RKO (cell line): ENCODE measurements at regions not wholly inside any gene's neighbourhood (a gene's known extent, or its start where the extent isn't known, plus 50 kb on each side); places are given as distances from the start of the nearest gene placed in this dataset.
"Not testable (repeated sequence)": the region's sequence is repeated elsewhere in the genome, so short reads cannot be mapped to it uniquely, and the experiment has no call there.

Source experiments
- DNase-seq: peaks from one replicate; pipeline ENCODE4 v3.0.0-alpha.2; 2016; ENCODE audit warnings: low spot score

GRCh38 chr11:80331694-80332093, 890.9 kb upstream of the TENM4 start:
- DNase-seq = no peak

GRCh38 chr11:80330264-80330663, 889.4 kb upstream of the TENM4 start:
- peak; percentile 1 for DNase-seq

DNA sequence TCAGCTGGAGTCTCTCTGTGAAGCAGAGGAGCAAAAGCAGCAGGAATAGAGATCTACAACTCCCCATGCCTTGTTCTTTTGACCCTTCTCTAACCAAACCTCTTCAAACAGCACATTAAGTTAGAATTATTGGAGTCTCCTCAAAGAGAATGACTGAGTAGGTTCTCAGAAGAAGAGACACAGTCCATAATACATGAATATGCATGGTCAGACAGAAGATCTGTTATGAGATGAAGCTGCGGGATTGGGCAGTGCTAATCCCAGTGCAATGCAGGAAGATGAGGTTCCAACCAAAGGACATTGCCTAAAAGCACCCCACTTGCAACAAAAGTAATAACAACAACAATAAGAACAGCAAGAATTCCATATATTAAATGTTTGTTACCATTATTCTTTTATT, 887.9 kb upstream of the TENM4 start:
- no peak for DNase-seq

GRCh38 chr11:80327956-80328614, 887.3 kb upstream of the TENM4 start:
- DNase-seq = no peak

DNA sequence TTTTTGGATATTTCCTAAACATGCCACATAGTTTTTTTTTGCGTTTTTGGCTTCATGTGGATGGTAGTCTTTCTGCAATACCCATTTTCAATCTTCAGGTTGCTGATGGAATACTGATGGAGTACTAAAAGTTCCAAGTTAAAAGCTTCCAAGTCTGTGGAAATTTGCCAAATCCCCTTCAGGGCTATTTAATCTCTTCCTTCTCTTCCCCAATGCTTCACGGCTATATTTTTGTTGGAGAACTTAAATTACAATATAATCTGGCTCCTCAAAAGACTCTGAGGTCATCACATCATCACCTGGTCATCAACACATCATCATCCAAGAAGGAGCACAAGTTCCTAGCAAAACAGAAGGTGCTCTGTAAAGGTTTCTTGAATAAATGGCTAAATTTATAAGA, 881.0 kb upstream of the TENM4 start:
- no peak for DNase-seq

DNA sequence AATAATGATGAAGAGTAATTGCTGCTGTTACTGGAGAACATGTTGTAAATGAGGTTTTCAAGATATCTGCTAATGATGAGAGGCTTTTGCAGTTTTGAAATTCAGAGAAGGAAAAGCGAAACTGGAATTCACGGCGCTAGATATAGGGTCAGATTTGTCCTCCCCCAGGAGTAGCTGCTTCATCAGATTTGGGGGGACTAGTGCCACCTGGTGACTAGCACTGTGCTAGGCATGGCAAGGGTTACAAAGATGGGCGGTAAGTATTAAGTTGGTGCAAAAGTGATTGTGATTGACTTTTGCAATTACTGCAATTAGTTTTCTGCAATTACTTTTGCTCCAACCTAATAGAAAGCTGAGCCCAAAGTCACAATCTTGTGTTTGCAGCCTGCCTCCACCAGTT, 879.9 kb upstream of the TENM4 start:
- peak; percentile 25 for DNase-seq

DNA sequence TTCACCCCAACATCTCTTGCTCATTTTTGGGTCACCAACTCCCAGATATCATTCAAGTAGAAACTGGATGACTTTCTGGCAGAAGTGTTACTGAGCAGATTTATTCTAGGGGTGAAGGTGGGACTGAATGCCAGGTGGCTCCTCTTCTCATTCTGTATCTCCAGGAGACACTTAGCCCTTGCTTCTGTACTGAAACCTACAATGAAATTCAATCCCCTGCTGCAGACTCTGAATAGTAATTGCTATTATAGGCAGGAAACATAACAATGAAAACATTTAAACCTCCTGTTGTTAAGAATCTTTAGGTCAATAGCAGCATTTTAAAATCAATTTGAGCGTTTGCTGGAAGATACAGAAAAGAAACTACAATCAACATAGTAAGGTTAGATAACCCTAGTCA, 879.4 kb upstream of the TENM4 start:
- no peak for DNase-seq

DNA sequence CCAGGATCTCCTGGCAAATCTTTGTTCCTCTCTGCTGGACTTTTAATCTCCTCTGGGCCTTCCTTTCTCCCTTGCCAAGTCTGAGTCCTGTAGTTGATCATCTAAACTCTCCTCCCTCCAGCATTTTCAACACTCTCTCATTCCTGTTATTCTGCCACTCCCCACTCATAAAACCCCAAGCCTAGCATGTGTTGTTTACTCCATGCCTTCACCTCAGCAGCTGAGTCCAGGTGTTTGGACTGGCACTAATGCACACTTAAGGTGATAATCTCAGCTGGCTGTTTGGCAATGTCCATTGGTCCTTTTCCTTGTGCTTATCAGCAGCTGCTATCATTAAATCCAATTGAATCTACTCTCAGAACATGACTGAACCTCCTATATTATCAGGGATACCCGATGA, 876.8 kb upstream of the TENM4 start:
- no peak for DNase-seq

DNA sequence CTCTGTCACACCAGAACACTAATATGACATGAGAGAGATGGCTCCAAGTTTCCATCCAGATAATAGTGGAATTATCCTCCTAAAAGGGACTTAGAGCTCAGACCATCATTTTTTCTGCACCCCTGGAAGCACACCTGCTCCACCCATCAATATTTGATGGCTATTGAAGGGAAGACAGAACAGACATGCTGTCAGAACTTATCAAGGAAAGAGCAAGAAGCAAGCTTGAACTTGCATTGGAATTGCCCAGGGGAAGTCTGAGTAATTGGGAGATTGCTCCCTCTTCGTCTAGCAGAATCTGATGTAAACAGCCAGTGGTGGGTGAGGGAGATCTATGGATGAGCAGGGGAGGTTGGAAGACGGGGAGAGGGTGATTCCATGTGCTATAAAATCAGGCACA, 874.4 kb upstream of the TENM4 start:
- no peak for DNase-seq

DNA sequence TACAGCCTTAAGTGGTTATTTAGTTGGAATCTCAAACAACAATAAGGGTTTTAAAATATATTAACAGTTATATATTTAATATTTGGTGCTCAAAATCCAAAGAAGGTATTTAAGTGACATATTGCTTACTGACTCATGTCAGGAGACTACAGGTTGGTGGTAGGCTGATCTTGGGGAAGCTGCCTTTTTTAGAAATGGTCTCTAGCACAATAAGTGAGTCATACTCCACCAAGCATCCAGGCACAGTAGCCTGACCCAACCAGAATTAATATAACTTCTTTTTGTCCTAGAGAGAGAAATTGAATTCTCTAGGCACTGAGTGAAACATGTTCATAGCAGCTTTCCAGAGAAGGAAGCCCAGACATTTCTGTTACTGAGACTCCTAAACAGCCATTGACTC, 868.5 kb upstream of the TENM4 start:
- no peak for DNase-seq

- DNase-seq = no peak
Measured at GRCh38 chr11:80307676-80308075, 866.8 kb upstream of the TENM4 start.

- DNase-seq = no peak
Measured at GRCh38 chr11:80297858-80298632, 857.2 kb upstream of the TENM4 start.

DNA sequence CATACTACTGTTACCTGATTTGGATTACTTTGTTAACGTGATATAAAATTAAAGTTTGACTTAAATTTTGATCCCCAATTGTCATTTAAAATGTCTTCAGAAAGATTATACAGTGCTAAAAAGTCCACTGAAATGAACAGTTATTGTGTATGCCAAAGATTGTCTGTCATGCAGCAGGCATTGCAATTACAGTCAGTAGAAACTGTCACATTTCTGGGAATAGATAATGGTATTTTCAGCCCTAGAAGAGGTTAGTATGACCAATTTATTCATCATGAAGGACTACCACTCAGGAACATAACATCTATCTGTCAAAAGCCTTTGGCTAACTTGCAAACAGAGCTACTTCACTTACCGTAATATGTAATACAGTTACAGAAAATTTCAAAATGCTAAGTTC, 852.5 kb upstream of the TENM4 start:
- no peak for DNase-seq

DNA sequence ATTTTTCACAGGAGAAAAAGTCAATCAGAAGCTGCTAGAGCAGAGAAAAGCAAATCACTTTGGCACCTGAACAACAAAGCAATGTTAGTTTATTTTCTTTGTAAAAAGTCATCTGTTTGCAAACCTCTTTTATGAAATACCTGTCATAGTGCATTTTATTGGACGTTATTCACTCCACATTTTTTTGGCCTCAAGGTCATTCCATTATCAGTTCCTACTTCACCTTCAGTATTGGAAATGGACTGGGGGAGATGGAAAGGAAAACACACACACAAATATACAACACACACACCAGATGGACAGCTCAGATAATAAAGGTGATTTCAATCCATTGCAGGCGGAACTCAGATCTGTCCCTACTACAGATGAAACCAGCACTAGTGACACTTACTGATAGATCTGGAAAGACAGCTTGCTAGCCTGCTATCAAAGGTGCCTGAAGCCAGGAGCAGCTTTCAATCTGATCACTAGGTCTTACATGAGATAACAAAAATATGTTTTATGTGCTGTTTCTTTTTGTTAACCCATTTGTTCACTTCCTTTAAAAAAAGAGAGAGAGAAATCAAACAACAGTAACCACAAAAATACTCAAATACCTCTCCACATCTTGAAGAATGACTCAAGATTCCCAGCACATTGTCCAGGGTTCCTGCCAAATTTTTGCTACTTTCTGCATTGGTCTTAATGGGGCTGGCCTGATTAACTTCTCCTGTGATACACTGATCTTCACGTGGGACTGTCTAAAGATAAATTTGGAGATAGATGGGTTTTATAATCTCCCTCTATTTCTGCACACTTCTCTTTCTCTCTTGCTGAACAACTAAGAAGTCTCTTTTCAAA, 844.3 kb upstream of the TENM4 start:
- DNase-seq = no peak

DNA sequence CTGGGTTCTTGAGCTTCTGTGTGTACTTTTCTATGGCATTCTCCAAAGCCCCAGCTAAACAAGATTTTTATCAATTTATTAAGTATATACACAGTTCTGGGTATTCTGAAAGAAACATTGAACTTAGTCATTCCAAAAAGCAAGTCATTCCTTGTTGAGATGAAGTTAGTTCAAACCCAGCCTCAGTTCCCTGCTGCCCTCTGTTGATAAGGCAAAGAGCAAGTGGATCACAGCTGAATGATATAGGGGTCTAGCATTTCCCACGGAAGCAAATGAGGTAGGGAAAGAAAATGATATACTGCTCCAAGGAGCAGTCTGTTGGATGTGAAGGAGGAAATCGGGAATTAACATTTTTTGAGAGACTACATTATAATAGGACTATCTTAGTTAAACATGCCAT, 841.8 kb upstream of the TENM4 start:
- no peak for DNase-seq

GRCh38 chr11:80281194-80281593, 840.4 kb upstream of the TENM4 start:
- DNase-seq = no peak

DNA sequence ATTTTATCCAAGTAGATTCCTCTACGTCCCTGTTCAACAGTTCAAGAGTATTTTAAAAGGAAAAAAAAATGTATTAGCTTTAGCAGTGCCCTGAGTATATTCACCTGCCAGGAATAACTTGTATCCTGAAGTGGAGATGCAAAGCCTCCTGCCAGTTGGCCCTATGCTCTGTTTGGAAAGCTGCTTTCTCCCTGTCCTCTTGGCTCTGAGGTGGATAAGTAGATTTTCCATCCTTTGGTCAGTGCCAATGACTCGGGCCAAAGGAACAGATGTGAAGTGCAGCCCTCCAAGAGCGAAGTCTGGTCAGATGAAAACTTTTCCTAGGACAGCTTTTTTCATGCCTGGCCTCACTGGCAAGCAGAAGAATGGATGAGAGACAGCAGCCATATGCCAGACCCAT, 839.9 kb upstream of the TENM4 start:
- DNase-seq = no peak

- no peak for DNase-seq
Measured at GRCh38 chr11:80261776-80262175, 820.9 kb upstream of the TENM4 start.

GRCh38 chr11:80257319-80258015, 816.6 kb upstream of the TENM4 start:
- DNase-seq = not testable (repeated sequence)

GRCh38 chr11:80255021-80255420, 814.2 kb upstream of the TENM4 start:
- no peak for DNase-seq

GRCh38 chr11:80241766-80242165, 800.9 kb upstream of the TENM4 start:
- peak; percentile 1 for DNase-seq

- DNase-seq = no peak
Measured at GRCh38 chr11:80240245-80240644, 799.4 kb upstream of the TENM4 start.
